ENCODE measurements at regions not wholly inside any gene's neighbourhood (a gene's known extent, or its start where the extent isn't known, plus 50 kb on each side); places are given as distances from the start of the nearest gene placed in this dataset.
A peak's percentile ranks its signal among the peaks of the same experiment; 100 is the strongest.

DNA sequence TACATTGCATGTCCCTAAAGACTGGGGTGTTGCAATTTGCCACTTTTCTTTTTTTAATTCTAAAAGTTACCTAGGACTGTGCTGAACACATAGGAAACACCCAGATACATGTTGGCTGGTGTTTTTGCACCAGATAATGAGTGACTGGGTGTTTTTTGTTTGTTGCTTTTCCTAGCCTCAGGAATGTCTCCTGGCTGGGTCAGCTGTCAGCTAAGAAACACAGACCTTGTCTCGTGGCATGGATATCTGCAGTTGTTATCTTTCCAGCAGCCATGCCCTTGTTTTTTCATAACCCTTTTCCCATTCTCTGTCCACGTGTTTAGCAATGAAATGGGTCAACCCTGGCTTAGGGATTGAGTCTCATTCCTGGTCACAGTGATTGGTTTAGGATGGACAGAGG is 433.9 kb upstream of the ZMIZ1 start:
- no peak for DNase-seq

- no peak for DNase-seq
Observed at GRCh38 chr10:78639629-78640028, 429.1 kb upstream of the ZMIZ1 start.

GRCh38 chr10:78640796-78641636 is 427.8 kb upstream of the ZMIZ1 start:
- DNase-seq = no peak

GRCh38 chr10:78641693-78642092 is 427.1 kb upstream of the ZMIZ1 start:
- DNase-seq = no peak

GRCh38 chr10:78642269-78642816 is 426.4 kb upstream of the ZMIZ1 start:
- no peak for DNase-seq

- no peak for DNase-seq
Observed at GRCh38 chr10:78643513-78643912, 425.3 kb upstream of the ZMIZ1 start.

DNA sequence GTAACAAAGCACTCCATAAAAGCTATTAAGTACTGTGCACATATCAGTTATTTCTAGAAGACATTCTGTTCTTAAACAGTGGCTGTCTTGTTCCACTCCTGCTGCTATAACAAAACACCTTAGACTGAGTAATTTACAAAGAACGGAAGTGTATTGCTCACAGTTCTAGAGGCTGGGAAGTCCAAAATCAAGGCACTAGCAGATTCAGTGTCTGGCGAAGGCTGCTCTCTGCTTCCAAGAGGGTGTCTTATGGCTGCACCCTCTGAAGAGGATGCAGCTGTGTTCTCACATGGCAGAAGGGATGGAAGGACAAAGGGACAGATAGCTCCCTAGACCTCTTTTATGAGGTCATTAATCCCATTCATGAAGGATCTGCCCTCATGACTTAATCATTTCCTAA is 424.2 kb upstream of the ZMIZ1 start:
- no peak for DNase-seq

DNA sequence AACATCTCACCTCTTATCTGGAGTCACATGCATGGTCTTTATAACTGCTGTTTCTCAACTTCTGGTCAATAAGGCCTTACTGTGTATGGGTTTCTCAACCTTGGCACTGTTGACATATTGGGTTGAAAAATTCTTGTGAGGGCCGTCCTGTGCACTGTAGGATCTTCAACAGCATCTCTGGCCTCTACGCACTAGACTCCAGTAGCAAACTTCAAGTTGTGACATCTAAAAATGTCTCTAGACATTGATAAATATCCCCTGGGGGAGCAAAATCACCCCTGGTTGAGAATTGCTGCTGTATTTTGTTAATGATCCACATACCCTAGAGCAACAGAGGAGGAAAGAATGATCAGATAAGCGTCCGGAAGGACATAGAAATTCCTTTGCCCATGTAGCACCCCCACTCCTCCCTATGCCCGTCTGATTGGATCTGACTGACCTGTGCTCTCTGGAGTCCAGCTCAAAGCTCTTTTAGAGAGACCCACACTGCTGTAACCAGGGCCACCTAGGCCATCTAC is 423.5 kb upstream of the ZMIZ1 start:
- no peak for DNase-seq

DNA sequence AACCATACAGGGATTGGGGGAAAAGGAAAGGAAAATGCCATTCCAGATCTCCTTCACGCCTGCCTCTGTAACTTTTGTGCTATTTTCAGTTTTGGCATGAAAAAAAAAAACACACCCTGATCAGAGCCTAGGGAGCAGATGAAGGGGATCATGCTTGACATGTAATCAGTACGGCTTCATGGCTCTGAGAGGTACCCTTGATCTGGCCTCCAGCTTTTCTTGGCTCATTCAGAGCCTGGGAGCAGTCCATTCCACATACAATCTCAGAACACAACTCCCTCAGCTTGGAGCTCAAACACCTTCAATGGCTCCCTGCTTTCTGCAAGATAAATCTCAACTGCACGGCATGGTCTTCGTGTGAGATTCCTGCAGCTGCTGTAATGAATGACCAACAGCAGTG is 422.8 kb upstream of the ZMIZ1 start:
- no peak for DNase-seq

DNA sequence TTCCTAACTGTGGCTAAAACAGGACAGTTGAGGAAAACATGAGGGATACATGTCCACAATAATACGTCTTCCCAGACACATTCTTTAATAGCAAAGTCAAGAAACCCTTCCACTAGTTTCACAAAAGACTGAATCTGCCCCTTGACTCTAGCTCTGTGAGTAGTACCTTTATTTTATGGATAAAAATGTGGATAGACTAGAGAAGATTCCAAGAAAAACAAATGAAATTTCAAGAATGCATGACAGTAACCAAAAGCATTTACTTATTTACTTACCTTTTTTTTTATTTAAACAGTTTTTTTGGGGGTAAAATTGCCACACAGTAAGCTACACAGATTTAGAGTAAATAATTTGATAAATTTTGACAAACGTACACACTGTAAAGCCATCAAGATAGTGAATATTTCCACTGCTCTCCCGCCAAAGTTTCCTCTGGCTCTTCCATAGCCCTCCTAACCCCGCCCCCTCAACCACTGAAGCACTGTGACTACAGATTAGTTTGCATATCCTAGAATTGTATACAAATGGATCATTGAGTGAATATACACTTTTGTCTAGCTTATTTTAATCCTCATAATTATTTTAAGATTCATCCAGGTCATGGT is 420.4 kb upstream of the ZMIZ1 start:
- DNase-seq = no peak

DNA sequence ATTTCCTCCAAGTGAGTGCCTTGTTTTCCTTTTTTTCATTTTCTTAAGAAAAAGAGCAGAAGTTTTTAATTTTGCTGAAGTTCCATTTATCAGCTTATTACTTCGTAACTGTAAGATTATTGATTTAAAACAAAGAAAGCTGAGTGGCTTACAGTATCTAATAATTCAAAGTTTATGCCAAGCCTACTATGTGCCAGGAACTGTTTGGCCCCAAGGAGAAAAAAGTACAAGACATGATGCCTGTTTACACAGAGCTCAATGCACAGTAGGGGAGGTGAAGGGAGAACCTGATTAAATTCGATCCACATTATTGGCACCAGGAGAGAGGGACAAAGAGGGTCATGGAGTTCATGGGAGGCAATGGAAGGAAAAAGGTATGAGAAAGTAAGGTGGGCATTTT is 419.3 kb upstream of the ZMIZ1 start:
- no peak for DNase-seq

- no peak for DNase-seq
Observed at GRCh38 chr10:78650122-78650521, 418.6 kb upstream of the ZMIZ1 start.

- DNase-seq = no peak
Observed at GRCh38 chr10:78651287-78651686, 417.5 kb upstream of the ZMIZ1 start.

DNA sequence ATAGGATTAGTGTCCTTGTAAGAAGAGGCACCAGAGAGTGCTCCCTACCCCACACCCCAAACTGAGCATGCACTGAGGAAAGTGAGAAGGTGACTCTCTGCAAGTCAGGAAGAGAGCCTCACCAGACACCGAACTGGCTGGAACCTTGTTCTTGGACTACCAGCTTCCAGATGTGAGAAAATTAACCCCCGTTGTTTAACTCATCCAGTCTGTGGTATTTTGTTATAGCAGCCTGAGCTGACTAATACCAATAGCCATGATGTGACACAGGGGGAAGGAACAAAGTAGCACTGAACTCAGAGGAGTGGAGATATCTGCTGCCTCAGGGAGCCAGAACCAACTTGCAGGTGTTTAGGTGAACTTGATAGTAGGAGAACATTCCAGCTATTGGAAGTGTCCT is 415.2 kb upstream of the ZMIZ1 start:
- DNase-seq = no peak

DNA sequence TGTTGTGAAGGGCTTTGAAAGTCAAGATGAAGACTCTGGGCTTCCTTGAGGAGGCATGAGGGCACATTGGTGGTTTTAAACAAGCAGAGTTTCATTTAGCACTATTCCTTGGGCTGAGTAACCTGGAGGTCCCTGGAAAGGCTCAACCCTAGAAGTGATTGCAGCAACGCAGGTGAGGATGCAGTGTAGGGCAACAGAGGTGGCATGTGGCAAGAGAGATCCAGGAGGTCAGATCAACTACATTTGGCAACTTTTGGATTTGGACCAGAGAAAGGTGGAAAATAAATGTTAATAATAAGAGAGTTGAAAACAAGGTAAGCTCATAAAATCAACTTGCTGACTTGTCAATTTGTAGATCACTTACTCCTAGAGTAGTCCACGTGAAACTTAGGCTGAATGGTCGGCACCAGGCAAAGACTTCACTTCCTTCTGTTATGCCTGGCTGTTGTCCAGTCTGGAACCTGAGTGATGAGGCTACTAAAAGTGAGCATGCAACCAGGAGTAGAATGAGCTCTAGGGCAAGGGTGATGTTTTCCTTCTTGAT is 414.6 kb upstream of the ZMIZ1 start:
- DNase-seq = no peak

DNA sequence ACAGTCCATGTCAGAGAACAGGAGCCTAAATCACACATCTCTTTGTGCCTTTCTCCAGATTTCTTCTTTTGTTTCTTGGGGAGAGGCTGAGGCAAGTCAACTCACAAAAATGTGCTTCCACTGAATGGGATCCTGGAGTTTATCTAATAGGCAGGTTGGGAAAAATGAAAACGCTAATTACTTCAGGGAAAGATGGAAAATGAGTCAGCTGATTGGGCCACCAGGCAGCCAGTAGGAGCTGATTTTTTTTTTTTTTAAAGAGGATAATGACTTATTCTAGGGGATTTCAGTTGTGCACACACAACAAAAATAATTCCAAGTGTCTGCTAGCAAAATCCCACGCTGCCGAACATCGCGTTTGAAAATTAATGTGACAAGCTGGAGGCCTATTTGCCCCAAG is 412.8 kb upstream of the ZMIZ1 start:
- no peak for DNase-seq

DNA sequence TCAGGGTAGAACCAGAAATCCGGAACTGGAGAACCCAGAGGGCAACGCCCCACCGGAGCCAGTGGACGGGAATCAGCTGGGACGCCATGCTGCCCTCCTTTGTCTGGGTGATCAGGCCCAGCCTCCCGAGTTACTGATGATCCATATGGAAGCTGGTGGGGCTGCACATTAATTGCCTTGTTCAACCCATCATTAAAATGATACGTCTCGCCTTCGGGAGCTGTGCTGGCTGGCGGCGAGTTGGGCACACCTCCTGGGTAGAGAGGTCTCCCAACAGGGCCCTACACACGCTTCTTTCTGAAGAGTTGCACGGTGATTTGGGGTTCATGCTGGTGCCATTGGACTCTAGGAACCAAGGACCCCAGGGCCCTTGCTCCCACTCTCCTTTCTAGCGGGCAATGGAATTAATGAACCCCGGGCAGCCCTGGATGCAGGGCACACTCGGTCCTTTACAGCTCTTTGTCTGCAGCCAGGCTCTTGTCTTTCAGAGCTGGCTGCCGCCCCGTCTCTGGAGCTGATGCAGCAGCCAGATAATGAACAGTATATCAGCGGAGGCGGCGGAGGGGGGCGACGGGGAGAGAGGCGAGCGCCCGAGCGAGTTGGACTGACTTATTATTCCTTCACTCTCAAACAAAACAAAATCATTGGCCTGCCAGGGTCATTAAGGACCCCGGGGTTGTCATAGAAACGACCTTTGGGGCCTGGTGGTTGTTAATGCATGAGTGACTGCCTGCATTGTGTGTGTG is 412.2 kb upstream of the ZMIZ1 start:
- DNase-seq = no peak

DNA sequence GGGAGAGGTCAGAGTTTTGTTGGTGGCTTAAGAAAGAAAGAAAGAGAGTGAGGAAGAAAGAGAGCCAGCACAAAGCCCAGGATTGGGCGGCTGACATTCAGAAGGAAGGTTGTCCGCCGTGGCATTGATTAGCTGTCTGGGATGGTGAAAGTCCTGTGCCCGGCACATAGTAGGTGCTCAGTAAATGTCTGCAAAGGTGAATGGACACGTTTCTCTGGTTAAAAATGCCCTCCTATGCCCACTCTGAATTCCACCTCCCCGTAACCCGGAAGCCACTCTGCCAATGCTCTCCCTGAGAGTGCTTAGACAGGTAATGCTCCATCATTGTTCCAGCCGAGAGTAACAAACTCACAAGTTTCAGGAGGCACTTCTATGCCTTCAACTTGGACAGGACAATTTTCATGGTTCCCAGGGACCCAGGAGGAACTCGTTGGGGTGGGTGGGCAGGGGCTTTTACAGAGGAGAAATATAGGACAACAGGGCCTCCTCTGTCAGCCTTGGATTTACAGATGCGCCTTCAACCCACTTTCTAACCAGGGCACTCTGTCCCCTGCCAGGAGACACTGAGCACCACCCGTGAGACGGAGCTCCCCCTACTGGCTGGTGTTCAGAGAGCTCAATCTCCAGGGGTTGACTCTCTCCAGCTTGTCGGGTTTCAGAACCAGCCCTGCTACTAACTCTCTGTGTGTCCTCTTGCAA is 411.5 kb upstream of the ZMIZ1 start:
- peak; percentile 53 for DNase-seq

DNA sequence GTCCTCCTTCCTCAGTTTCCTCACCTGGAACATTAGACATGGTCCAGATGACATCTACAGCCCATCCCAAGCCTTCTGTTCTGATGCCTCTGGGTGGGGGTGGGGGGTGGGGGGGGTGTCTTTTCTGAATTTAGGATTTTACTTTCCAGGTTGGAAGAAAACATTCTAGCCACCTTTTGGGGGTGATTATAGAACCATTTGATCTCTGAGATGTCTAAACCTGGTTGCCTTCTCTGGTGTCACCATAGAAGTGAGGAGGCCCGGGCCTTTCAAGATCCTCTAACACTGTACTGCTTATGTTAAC is 411.0 kb upstream of the ZMIZ1 start:
- no peak for DNase-seq

GRCh38 chr10:78658645-78659597 is 409.8 kb upstream of the ZMIZ1 start:
- no peak for DNase-seq

- no peak for DNase-seq
Observed at GRCh38 chr10:78659598-78659967, 409.2 kb upstream of the ZMIZ1 start.
